Epithelial cell of esophagus (primary cell): ENCODE measurements at regions not wholly inside any gene's neighbourhood (a gene's known extent, or its start where the extent isn't known, plus 50 kb on each side); places are given as distances from the start of the nearest gene placed in this dataset.

Experiments used
- DNase-seq: peaks from one replicate; pipeline ENCODE4 v3.0.0; 2010; ENCODE audit warnings: low read depth
- H3K4me3 ChIP-seq: 2 replicates; pipeline ENCODE4 v1.5.1; 2011; ENCODE audit warnings: mild to moderate bottlenecking, low read length, control low read depth
- CTCF ChIP-seq: IDR thresholded peaks from 2 replicates; pipeline ENCODE4 v1.5.1; 2011; ENCODE audit warnings: low read depth, mild to moderate bottlenecking, low read length, control low read depth, inconsistent platforms; ENCODE audit not compliant: insufficient read depth; ENCODE audit errors: missing control alignments

GRCh38 chrX:39458779-39459178 lies 639.0 kb downstream of the BCOR start:
- TF ChIP-seq CTCF = no peak
- no peak for DNase-seq
- H3K4me3 ChIP-seq = no peak overlapping the region

- TF ChIP-seq CTCF = no peak
- no peak overlapping the region for H3K4me3 ChIP-seq
- no peak for DNase-seq
Measured at GRCh38 chrX:39459204-39459603, 638.6 kb downstream of the BCOR start.

GRCh38 chrX:39459952-39460351 lies 637.8 kb downstream of the BCOR start:
- no peak for DNase-seq
- TF ChIP-seq CTCF = no peak
- no peak overlapping the region for H3K4me3 ChIP-seq

- no peak overlapping the region for H3K4me3 ChIP-seq
- DNase-seq = no peak
- TF ChIP-seq CTCF = no peak
Measured at GRCh38 chrX:39460499-39460898, 637.3 kb downstream of the BCOR start.

DNA sequence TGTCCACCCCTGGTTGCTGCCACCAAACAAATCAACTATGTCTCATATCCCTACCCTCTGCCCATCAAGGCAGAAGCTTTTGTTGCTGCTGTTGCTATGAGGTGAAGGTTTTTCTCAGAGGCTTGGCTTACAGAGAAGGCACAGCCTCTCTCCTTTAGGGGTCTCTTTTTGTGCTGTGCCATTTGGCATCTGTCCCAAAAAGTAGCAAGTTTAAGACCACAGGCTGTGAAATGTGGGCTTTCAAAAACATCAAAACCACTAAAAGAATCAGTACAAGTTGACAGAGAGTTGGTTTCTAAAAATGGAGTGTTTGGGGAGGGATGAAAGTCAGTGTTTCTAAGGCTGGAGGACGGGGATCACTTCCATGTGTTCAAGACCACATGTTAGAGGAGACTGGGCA lies 634.9 kb downstream of the BCOR start:
- H3K4me3 ChIP-seq = no peak overlapping the region
- no peak for TF ChIP-seq CTCF
- DNase-seq = no peak

DNA sequence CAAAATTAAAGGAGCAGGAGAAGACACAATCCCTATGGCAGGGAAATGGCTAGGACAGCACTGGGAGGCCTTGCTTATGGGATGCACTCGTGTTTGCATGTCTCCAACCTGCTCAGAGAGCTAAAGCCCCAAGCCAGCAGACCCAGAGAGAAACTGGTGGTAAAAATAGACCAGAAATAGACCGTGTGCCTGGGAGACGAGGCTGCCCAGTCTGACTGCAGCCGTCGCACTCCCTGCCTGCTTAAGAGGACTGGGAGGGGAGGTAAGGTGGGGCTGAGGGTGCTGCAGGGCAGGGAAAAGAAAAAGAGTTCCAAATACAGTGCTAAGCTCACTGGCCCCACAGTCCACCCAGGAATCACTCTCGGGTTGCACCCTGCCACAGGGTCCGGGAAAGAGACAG lies 633.5 kb downstream of the BCOR start:
- H3K4me3 ChIP-seq = no peak overlapping the region
- no peak for DNase-seq
- no peak for TF ChIP-seq CTCF

DNA sequence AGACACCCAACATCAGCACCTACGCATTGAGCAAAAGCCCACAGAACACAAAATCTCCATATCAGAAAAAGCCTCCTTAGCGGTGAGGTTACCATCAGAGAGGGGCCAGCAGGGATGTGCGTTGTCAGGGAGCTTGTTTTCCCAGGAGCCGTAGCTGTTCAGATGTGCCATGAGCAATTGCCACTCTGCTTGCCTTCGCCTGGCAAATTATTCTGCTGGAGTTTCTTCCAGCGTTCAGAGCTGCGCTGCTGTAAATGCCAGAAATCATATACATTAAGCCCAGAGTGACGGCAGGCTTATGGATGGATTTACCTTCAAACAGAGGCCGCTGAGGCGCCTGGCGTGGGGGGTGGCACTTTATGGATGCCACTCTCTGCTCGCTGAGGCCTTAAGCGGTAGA lies 632.3 kb downstream of the BCOR start:
- DNase-seq = no peak
- TF ChIP-seq CTCF = no peak
- no peak overlapping the region for H3K4me3 ChIP-seq
